HG02840 (cell line): ENCODE measurements at regions not wholly inside any gene's neighbourhood (a gene's known extent, or its start where the extent isn't known, plus 50 kb on each side); places are given as distances from the start of the nearest gene placed in this dataset.
A peak's percentile ranks its signal among the peaks of the same experiment; 100 is the strongest.

Experiments
- ATAC-seq: cut with Tn5 transposase; IDR thresholded peaks from one replicate; pipeline ENCODE4 v1.9.1; 2021; ENCODE audit warnings: mild to moderate bottlenecking, moderate library complexity, moderate number of reproducible peaks; ENCODE audit not compliant: unreplicated experiment, low FRiP score

DNA sequence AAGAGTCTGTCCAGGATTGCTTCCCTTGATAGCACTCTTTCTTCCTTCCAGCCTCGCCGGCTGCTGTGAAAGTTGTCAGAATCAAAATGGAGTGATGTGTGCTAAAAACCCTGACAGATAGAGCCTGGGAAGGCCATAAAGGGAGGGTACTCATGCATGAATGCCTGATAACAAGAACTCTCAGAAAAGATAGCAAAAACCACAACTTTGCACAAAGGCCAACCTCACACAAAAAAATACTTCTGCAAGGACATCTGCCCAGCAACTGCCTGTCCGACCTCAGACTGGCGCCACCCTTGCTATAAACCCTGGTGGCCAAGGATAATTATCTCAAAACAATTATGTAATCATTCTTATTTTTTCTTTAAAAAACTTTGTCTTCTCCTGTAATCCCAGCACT lies 133.2 kb upstream of the SVIL start:
- ATAC-seq, result no peak

- no peak for ATAC-seq
These were observed 132.0 kb upstream of the SVIL start for GRCh38 chr10:29766753-29767152.

DNA sequence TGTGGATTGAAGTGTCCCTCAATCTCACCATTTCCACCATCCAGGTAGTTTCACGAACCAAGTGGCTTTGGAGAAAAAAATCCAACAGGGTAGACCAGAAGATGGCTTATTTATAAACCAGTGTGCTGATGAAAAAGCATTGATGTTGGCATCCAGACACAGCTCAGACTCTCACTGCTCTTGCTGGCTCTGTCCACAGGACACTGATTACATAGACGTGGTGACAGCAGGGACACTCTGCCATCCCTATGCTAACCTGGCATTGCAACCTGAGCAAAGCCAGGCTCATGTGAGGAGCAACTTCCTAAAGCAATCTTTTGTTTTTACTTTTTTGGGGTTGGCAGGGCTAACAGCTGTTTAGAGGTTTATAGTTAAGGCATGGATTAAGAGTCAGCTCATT lies 130.6 kb upstream of the SVIL start:
- ATAC-seq, result no peak

GRCh38 chr10:29763396-29763795 lies 128.6 kb upstream of the SVIL start:
- no peak for ATAC-seq

- no peak for ATAC-seq
These were observed 127.1 kb upstream of the SVIL start for GRCh38 chr10:29761916-29762315.

- ATAC-seq, result no peak
These were observed 125.5 kb upstream of the SVIL start for GRCh38 chr10:29760138-29760900.

DNA sequence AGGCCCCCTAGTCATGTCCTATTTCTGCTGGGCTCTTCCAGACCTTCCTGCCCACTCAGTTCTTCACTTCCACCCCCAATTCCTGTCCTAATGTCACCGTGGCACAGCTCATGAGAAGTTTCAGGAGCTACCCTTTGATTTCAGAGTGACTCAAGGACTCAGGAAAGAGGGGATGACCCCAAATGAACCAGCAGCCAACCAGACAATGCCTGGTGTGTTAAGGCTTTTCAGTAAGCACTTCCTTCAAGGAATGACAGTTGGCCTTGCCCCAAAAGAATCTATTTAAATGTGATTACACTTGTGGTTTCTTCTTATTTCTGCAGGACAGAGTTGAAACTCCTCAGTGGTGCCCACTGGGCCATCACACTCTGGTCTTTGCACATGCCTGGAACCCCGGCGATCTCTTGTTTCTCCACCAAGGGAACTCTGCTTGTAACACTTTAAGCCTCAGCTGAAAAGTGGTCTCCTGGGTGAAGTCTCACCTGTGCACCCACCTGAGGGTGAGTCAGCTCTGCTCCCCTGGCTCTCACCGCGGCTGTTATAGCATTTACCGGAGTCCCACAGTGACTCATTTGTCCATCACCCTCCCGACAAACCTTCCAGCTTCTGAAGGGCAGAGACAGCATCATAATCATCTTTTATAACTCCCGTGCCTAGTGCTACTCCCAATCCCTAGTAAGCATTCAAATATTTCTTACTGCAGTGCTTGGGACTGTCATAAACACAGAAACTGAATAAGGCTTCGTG lies 123.0 kb upstream of the SVIL start:
- ATAC-seq, result no peak

DNA sequence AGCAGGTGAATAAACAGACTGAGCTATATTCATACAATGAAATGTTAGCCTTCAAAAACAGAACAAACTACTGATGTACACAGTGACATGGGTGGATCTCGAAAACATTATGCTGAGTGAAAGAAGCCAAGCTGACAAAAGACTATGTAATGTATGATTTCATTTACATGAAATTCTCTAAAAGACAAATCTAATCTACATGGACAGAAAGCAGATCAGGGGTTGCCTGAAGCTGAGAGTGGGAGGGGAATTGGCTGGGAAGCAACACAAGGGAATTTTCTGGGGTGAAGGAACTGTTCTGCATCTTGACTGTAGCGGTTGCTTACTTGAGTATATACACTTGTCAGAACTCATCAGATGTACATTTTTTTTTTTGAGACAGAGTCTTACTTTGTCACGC lies 121.7 kb upstream of the SVIL start:
- no peak for ATAC-seq

DNA sequence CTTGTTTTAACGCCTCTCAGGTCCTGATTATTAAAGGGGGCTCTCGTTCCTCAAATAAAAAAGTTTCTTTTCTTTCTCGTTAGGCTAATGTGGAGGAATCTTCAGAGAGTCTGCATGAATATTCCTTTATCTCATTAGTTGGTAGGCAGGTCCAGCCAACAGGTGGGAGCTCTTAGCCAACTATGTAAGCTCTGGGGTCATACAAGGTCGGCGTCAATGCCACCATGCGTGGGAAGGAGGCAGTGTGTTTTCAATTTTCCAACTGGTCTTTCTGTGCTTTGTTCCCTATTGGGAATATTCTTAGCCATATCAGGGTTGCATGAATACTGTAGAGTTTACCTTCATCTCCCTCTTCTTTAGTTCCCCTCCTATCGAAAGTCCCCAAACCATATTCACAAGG lies 118.5 kb upstream of the SVIL start:
- ATAC-seq, result no peak

DNA sequence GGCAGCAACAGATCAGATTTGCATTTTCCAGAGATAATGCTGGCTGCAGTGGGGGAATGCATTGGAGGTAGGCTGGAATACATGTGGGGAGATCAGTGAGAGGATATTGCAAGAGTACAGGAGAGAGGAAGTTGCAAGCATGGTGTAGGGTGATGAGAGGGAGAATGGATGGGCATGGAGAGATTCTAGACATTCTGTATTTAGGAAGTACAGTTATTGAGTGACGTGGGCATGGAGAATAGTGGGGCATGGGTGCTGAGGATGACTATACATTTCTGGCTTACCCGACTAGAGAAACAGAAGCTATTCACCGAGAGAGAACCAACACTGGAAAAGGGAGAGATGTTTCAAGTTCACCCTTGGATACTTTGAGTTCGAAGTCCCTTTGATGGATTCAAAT lies 116.9 kb upstream of the SVIL start:
- no peak for ATAC-seq

- no peak for ATAC-seq
These were observed 116.5 kb upstream of the SVIL start for GRCh38 chr10:29751240-29751639.

DNA sequence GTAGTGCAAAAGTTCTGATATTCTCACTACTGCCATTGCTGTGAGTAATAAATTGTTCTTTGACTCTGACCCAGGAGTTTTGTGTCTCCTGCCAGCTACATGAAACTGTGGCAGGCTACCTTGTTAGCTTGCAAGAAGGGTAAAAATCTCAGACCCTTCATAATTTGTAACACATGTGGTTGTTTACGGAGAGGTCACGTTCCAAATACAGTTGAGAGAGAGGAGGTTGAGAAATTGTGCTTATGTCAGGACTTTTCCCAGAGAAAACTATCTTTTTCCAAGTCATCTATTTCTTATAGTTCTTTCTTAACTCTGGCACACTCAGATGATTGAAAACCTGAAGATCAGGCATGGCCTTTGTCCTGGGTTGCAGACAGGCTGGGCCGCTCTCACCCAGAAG lies 114.4 kb upstream of the SVIL start:
- no peak for ATAC-seq

DNA sequence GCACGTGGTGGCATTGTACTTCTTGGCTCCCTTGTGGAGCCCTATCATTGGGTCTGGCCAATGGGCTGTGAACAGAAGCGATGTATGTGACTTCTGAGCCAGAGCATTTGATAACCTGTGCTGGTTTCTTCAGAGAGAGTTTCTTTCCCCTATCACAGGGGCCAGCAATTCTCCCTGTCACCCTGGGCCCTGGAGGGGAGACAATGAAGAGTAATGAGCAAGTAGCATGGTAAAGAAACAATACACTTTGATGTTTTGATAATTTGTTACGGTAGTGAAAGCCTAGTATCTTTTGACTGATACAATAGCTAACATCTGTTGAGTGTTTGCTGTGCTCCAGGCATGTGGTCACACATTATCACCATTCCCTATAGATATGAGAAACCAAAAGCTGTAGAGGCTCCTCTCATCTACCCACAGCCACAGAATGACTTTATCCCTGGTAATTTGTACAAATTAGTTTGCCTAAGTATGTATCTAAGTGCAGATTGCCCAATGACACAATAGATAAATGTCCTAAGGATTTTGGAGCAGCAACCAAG lies 113.4 kb upstream of the SVIL start:
- no peak for ATAC-seq

- no peak for ATAC-seq
These were observed 111.5 kb upstream of the SVIL start for GRCh38 chr10:29746080-29746797.

DNA sequence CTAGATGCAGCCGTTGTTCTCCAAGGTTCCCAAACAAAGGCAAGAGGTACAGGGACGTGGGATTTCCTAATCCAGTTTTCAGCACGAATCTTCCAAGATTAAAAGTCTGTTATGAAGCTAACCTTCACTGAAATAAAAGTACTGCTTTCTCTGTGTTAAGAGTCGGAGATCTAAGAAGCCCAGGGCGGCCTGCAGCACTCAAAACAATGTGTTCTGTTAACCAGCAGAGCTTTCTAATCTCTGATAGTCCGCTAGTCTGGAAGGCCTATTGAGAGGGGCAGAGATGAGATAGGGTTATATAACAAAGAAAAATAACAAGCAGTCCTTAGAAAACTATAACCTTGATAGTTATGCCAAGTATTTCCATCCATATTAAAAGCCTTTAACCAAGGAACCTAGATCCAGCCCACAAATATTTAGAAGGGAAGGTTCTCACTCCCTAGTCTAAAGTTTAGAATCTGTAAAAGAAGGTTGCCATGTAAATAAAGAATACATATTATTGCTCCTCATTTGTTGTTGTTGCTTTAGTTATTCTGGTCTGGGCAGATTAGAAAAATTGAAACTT lies 106.3 kb upstream of the SVIL start:
- no peak for ATAC-seq

DNA sequence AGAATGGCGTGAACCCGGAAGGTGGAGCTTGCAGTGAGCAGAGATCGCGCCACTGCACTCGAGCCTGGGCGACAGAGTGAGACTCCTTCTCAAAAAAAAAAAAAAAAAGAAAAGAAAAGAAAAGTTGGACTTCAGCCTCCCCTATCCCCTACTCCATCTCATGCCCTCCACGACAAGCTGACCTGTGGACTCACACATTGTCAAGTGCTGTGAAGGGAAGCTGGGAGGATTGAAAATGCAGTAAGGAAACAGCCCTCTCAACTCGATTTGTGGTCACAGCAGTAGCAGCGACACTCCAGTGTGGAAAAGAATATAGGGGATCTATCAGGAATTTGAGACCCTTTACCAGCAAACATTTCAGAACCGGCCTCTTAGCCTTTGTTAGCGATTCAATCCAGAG lies 103.6 kb upstream of the SVIL start:
- ATAC-seq, result no peak

DNA sequence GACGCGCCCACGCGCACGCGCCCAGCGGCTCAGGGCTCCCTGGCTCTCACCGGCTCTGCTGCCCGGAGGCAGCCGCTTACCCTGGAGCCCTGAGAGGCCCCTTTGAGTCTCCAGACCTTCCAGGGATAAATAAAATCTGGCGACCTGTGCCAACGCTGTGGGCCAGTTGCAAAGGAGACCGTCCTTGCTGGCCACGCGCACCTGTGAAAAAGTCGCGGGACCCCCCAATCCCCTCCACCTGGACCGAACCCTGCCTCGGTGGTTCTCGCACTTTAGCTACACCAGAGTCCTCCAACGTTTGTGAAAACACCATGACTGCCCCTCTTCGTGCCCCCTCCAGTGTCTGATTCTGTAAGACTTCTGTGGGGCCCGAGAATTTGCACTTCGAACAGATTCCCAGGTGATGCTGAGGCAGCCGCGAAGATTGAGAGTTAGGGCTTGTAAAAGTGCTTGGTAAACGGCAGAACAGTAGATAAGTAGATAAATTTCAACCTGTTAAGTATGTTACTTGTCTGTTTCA lies 102.4 kb upstream of the SVIL start:
- ATAC-seq, result no peak

DNA sequence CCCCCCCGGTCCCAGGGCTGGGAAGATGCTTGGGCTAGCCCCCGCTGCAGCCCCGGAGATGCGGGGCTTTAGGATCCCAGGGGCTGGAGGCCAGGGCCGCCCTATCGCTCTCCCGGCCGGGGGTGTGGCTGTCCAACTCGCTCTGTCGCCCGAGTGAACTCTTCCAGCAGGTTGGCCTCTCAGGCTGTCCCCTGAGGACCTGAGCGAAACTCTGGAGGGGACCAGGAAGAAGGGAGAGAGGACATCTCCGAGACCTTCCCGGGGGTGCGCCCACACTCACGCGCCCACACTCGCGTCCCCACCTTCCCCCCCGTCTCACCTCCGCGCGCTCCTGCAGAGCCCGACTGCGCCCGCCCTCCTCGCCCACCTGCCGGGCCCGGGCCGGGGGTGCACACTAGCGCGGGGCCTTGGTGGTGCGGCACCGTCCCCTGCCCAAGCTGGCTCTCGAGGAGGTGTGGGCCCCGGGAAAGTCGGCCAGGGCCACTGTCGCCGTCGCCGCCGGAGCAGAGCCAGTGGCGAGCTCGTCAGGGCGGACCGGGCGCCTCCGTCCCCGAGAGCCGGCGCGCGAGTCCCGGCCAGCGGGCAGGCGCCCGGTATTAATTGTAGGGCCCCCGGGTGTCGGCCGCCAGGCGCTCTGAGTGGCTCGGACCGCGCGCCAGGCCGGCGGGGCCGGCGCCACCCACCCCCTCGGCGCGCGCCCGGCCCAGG lies 101.7 kb upstream of the SVIL start:
- no peak for ATAC-seq

DNA sequence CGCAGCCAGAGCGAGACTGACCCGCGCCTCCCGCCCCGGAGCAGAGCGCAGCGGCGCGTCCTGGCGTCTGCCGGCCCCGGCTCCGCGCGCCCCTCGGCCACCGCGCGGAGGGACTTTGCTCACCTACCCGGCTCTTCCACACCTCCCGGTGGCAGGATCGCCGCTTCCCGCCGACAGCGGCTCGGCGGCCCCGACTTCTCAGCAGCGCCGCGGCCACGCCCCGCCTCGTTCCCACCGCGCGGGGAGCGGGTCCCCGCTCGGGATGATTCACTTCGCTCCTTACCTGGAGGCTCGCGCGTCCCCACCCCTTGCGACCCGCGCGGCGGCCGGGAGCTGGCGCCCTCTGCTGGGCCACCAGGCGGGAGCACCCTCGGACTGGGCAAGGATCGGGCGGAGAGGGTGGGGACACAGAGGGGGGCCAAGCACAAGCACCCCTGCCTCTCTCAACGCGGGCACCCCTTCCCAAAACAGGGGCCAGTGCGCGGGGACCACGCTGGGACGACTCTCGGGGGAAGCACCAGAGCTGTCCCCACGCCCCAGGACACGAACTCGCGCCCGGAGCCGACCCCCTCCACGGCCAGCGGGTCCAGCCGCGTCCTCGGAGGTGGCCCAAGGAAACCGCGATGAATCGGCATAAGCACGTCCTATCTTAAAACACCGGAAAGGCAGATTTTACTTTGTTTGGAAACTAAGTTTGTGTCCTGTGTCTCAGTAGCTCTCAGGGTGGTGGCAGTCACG lies 101.0 kb upstream of the SVIL start:
- peak; percentile 62 for ATAC-seq
